Fibroblast of the aortic adventitia (primary cell): ENCODE measurements at regions not wholly inside any gene's neighbourhood (a gene's known extent, or its start where the extent isn't known, plus 50 kb on each side); places are given as distances from the start of the nearest gene placed in this dataset. TPM values are rescaled to one million over a fixed set of nuclear protein-coding genes. Genes with fewer than 3 reads are reported as not detected.

Experiments
- DNase-seq: peaks from one replicate; pipeline ENCODE4 v3.0.0-alpha.2; 2010; ENCODE audit warnings: low read depth
- H3K4me3 ChIP-seq: 2 replicates; pipeline ENCODE4 v1.5.1; 2011; ENCODE audit warnings: low read depth, mild to moderate bottlenecking, control low read depth, low read length, moderate library complexity
- CTCF ChIP-seq: IDR thresholded peaks from 2 replicates; pipeline ENCODE4 v1.5.1; 2011; ENCODE audit warnings: mild to moderate bottlenecking, low read length, control low read depth, inconsistent platforms; ENCODE audit not compliant: insufficient read depth
- small RNA-seq: library from RNA; depleted of rRNA; stranded (forward); fragments of <200 nt; gene quantifications from one replicate; pipeline ENCODE3, GENCODE V24; 2012

GRCh38 chr5:111563031-111563822 lies 50.9 kb upstream of the STARD4 start:
- peak; percentile 74 for DNase-seq
- no peak for TF ChIP-seq CTCF
- no peak overlapping the region for H3K4me3 ChIP-seq

GRCh38 chr5:111562561-111562960 lies 50.2 kb upstream of the STARD4 start:
- no peak overlapping the region for H3K4me3 ChIP-seq
- TF ChIP-seq CTCF: no peak

More at GRCh38 chr5:111562561-111562960, 50.2 kb upstream of the STARD4 start:
- no peak for DNase-seq

Small RNA genes in the stretch of these regions (small RNA-seq; reads per million reads assigned to genes)
- not detected for gene AC008967.1
- gene HMGN1P13: not detected
